Astrocyte (in vitro differentiated cells and primary cell): ENCODE measurements at regions not wholly inside any gene's neighbourhood (a gene's known extent, or its start where the extent isn't known, plus 50 kb on each side); places are given as distances from the start of the nearest gene placed in this dataset.

Experiments
- CTCF ChIP-seq: IDR thresholded peaks from 2 replicates; pipeline ENCODE4 v1.5.1; 2011; ENCODE audit warnings: low read depth, mild to moderate bottlenecking, inconsistent platforms, low read length, moderate library complexity; ENCODE audit not compliant: insufficient read depth
- EZH2 ChIP-seq: IDR thresholded peaks from 2 replicates; pipeline ENCODE4 v1.6.1; 2012; ENCODE audit warnings: mild to moderate bottlenecking, low read length, inconsistent platforms; ENCODE audit not compliant: insufficient read depth

GRCh38 chr10:57894361-57894760, 373.3 kb downstream of the IPMK start:
- no peak for TF ChIP-seq CTCF
- no peak for TF ChIP-seq EZH2
